Fibroblast of pulmonary artery (primary cell): ENCODE measurements at regions not wholly inside any gene's neighbourhood (a gene's known extent, or its start where the extent isn't known, plus 50 kb on each side); places are given as distances from the start of the nearest gene placed in this dataset.

Experiments
- DNase-seq: peaks from one replicate; pipeline ENCODE4 v3.0.0-alpha.2; 2010; ENCODE audit warnings: low read depth
- H3K4me3 ChIP-seq: replicated peaks from 2 replicates; pipeline ENCODE4 v1.5.1; 2011; ENCODE audit warnings: low read depth, mild to moderate bottlenecking, control low read depth, low read length, moderate library complexity
- TF ChIP-seq, protein P1 (sequence below): IDR thresholded peaks from 2 replicates; pipeline ENCODE4 v1.5.1; 2011; ENCODE audit warnings: mild to moderate bottlenecking, control low read depth, low read length, inconsistent platforms; ENCODE audit errors: missing control alignments

DNA sequence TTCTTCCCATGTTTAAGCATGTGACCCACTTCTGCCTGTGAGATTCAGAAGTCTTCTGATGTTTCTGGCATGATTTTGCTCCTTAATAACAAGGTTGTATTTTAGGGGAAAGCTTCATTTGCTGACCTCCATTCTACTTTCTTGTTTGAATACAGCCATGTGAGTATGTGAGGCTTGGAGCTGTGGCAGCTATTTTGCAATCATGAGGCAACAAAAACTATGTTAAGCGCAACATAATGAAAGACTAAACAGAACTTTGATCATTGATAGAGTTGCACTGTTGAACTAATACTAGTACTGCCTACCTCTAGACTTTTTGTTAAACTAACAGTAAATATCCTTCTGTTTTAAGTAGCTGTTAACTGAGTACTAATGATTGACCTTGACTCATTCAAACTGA is 203.8 kb upstream of the FAM3C start:
- TF ChIP-seq, protein P1, sequence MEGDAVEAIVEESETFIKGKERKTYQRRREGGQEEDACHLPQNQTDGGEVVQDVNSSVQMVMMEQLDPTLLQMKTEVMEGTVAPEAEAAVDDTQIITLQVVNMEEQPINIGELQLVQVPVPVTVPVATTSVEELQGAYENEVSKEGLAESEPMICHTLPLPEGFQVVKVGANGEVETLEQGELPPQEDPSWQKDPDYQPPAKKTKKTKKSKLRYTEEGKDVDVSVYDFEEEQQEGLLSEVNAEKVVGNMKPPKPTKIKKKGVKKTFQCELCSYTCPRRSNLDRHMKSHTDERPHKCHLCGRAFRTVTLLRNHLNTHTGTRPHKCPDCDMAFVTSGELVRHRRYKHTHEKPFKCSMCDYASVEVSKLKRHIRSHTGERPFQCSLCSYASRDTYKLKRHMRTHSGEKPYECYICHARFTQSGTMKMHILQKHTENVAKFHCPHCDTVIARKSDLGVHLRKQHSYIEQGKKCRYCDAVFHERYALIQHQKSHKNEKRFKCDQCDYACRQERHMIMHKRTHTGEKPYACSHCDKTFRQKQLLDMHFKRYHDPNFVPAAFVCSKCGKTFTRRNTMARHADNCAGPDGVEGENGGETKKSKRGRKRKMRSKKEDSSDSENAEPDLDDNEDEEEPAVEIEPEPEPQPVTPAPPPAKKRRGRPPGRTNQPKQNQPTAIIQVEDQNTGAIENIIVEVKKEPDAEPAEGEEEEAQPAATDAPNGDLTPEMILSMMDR, result no peak
- no peak for DNase-seq
- no peak overlapping the region for H3K4me3 ChIP-seq

DNA sequence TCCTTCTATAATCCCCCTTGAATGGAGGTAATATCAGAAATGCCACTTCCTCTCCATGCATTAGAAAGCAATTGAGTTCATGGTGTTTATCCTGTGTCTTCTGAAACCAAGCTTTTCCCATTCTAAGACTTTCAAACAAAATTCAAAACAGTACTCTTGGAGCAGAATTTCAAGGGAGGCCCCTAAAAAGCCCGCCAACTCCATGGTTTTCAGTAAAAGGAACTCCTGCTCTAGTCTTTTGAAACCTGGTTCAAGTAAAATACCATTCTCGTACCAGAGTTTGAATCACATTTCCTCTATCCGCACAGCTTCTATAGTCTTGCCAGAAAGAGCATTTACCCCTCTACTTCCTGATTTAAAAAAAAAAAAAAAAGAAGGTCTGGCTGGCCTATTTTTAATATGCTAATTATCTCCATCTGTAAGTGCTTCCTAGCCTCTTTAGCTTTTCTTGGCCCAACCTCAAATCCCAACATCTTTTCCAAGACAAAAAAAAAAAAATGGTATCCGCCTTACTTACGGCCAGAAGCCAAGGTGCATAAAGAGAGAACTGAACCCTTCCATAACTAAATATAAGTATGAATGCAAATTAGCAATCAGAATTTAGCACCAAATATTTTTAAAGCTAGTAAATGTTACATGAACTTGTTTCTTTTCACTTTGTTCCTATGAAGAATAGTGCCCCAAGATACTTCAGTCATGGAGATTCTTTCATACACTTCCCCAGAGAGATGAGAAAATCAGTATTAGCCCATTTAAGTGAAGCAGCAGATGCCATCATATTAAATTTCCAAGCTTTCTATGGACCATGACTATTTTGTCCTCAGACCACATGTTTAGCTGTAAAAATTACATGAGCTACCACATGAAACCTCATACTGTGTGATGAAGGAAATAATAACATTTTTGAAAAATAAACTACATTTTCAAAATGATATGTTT is 199.9 kb upstream of the FAM3C start:
- TF ChIP-seq, protein P1, result no peak
- H3K4me3 ChIP-seq, result no peak overlapping the region
- DNase-seq, result no peak

DNA sequence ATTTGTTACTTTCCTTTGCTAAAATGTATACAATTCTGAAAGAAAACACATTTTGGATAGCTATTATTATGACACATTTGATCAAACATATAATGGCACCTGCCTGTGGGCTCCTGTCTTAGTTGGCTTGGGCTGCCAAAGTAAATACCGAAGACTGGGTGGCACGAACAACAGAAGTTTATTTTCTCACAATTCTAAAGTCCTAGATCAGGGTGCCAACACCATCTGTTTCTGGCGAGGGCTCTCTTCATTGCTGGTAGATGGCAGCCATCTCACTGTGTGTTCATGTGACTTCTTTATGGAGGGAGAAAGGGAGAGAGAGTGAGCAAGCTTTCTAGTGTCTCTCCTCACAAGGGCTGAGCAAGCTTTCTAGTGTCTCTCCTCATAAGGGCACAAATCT is 195.8 kb upstream of the FAM3C start:
- H3K4me3 ChIP-seq, result no peak overlapping the region
- no peak for DNase-seq
- TF ChIP-seq, protein P1, result no peak

DNA sequence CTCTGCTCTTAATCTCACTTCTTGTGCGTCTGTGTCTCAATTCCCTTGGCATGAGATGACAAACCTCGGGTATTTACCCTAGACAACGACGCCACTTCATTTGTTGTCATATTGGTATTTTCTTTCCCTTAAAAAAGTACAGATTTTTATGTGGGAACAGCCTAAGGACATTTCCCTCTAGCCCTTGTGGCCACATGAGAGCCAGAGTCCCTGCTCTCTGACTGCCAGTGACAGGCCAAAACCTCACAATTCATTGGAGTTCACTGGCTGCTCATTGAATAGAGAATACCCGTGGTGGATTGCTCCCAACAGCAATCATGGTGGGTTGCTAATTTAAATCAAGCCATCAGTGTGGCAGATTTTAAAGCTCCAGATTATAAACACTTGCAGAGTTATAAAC is 191.3 kb upstream of the FAM3C start:
- TF ChIP-seq, protein P1, result no peak
- DNase-seq, result no peak
- H3K4me3 ChIP-seq, result no peak overlapping the region

DNA sequence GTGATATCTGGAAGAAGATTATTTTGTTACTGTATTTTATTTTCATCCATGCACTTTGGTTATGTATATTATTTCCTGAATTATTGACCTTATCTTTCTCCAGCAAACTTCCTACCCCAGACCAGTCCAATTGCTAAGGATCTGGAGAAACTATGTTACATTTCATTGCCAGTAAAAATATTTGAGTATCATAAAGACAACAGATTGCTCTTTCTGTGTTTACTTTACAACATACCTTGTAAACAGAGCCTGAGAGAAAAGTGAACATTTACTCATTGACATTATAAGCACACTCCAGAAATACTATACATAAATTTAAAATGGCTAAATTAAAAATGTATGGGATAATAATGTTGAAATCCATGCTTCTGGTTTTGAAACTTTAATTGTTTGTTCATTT is 186.2 kb upstream of the FAM3C start:
- no peak overlapping the region for H3K4me3 ChIP-seq
- TF ChIP-seq, protein P1, result no peak
- no peak for DNase-seq

DNA sequence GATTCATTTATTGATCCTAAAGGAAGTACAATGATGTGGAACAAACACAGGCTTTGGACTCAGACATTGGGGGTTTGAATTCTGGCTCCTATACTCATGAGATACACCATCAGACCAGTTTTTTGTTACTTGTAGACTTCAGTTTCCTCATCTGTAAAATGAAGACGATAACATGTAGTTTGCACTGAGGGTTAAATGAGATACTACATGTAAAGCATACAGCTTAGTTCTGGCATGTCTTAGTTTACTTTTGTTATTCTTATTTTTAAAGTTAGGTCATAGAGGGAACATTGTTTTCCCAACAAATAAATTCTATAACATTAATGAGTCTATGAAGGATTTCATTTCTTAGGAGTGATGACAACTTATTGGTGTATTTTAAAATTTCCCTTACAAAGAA is 183.5 kb upstream of the FAM3C start:
- DNase-seq, result no peak
- TF ChIP-seq, protein P1, result no peak

DNA sequence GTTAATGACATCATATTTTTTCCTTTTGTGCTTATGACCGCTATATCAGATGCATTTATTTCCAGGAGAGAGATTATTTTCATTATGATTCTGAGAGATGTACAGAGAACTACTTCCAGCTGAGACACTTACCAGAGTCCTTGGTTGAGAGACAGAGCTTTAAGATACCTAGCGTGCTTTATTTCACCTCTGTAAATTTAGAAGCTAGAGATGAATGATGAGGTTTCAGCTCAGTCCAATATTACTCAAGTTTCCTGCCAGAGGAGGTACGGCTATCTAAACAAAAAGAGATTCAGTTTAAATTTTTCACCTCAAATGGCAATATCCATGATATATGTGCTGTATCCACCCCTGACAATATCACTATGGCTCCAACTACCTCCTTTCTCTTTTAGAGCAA is 182.6 kb upstream of the FAM3C start:
- DNase-seq, result no peak
- H3K4me3 ChIP-seq, result no peak overlapping the region
- TF ChIP-seq, protein P1, result no peak

More for the DNA sequence above, 183.5 kb upstream of the FAM3C start:
- no peak overlapping the region for H3K4me3 ChIP-seq
